Stimulated activated CD4-positive, alpha-beta T cell treated with anti-CD3 and anti-CD28 coated beads, Interleukin-1b, Interleukin-23, amount 100 ng/mL, for 1 hour (primary cell): ENCODE measurements at regions not wholly inside any gene's neighbourhood (a gene's known extent, or its start where the extent isn't known, plus 50 kb on each side); places are given as distances from the start of the nearest gene placed in this dataset.
"Not testable (repeated sequence)": the region's sequence is repeated elsewhere in the genome, so short reads cannot be mapped to it uniquely, and the experiment has no call there.

Experiments used
- DNase-seq, 2 donors: peaks; one replicate each; pipeline ENCODE4 v3.0.0-alpha.2; 2020; ENCODE audit warnings: low read depth in 2 of 2

DNA sequence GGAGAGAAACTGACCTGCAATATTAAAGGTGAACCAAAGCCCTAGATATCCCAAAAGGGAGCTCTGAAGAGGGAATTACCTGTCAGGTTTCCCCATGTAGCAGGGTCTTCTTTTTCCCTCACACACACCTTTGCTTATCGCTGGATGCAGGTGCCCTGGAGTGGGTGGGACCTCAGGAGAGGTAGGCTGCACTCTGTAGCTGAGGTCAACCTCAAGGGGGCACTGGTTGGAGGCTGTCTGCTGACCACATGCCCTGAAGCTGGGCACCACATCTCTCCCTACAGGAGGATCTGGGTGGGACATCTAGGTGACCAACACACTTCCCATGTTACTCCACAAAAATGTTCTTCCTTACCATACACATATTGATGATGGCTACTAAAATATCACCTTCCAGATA is 298.7 kb upstream of the USP25 start:
- no peak for DNase-seq

DNA sequence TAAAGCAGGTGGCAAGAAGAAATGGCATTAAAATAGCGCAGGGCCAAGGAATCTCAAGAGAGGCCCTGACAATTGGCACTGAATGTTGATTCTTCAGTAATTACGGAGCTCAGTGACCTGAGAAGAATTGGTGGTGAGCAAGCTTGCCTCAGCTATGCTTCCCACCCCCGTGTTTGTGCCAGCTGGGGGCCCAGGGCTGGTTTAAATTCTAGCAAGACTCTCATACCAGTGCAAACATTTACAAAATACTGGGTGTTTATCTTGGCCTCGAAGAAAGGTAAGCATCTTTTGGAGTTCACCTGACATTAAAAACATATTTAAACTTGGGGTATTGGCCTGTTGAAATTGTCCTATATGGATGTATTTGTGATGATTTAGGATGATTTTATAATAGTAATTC is 296.7 kb upstream of the USP25 start:
- DNase-seq = no peak

DNA sequence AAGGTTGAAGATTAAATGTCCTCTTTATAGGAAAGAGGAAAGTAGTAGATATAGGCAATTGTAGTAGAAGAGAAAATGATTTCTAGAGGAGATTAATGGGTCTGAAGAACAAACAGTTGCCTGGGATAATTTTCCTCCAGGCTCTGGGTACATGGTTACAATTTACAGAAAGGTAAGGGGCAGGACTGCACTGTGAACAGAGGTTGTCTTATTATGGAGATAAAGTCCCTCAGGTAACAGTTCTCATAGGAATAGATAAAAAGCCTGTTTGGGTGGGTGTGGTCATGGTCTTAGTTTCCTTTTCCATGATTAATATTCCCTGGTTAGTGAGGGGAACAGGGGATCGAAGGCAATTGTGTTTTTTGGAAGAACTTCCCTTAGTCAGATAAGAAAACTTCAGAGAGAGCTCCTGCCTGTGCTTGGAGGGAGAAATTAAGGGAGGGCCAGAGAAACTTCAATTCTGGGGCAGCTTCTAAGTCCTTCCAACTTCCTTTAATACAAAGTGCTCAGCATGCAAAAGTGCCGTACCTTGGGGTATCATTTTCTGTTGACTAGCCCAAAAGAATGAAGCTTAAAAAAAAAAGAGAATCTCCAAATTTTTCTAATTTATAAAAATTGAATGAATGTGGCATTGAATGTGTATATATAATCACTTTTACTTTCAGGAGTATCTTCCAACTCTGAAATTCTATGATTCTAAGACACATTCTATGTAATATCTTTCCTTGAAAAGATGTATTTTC is 295.4 kb upstream of the USP25 start:
- no peak for DNase-seq

DNA sequence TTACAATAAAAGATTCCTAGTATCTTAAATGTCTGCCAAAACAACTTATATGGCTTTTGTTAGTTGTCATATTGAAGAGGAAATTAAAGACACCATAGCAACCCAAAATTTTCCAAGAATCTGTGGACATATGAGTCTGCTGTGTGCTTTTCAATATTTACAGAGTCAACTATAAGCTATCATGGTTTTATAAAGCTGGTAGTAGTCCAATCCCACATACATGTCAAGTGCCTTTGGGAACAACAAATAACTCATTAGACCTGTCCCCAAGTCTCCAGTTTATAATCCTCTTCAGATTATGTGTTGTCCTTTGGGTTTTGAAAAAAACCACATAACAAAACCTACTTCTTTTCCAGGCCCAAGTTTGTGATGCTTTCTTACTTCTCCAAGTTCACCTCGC is 293.8 kb upstream of the USP25 start:
- no peak for DNase-seq

DNA sequence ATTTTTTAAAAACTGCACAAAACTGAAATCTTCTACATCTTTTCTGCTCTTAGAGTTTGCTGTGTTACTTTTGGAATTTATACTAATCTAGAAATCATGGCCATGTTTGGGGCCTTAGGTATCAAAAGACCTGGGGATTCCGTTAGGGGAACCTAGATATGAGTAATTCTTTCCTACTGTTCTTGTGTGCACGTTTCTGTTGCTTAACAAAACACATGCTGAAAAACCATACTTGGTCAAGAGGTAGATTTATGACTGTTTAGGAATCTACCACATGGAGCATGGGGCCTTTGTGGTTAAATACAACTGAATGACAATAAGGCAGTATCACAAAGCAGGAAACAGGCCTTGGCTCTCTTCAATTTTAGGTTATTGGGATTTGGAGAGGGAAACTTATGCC is 291.9 kb upstream of the USP25 start:
- DNase-seq = no peak

DNA sequence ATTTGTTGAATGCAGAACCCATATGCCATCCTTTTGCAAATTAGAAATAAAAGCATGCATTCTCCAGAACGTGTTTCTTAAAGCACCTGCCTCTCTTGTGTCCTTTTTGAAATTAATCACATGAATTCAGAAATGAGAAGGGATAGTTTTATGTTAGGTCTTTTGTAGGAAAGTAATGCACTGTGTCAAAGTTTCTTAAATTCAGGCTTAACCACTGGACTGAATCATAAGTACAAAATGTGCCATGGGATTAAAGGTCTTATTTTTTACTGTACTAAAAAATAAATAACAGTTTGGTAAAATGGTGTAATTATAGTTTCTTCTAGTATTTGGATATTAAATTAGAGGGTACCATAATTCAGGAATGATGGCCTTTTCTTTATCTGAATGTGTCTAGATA is 290.1 kb upstream of the USP25 start:
- DNase-seq = no peak

DNA sequence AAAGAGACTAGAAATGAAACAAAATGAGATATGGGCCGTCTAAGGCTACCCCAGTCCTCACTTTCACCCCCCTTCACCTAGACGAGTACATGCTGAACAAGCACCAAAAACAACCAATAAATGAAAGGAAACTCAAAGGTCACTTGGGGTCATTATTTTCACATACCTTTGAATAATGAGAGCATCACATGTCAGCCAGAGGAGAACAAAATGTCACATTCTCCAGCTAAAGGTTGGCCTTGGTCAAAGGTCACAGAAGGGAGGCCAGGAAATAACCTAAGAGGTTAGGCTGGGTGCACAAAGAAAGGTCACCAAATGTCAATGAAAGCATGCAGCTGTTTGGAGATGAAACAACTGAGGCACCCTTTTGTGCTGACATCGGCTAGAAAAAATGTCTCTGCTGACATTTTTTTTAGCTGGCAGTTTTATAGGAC is 288.7 kb upstream of the USP25 start:
- DNase-seq = no peak

DNA sequence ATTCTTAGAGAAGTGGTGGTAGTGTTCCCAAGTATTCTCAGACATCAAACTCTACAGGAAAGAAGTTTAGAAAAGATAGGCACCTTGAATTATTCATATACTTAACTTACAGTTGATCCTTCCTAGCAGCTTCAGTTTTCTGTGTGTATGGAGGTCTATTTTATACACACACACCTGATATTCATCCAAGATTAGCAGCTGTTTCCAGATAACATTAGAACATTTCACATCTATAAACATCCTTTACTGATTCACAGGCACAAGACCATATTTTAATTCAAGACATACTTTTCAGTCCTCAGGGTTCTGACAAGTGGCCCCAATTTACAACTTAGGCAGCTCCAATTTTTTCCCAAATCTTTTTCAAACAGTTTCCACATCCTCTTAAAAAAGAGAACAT is 287.8 kb upstream of the USP25 start:
- no peak for DNase-seq

DNA sequence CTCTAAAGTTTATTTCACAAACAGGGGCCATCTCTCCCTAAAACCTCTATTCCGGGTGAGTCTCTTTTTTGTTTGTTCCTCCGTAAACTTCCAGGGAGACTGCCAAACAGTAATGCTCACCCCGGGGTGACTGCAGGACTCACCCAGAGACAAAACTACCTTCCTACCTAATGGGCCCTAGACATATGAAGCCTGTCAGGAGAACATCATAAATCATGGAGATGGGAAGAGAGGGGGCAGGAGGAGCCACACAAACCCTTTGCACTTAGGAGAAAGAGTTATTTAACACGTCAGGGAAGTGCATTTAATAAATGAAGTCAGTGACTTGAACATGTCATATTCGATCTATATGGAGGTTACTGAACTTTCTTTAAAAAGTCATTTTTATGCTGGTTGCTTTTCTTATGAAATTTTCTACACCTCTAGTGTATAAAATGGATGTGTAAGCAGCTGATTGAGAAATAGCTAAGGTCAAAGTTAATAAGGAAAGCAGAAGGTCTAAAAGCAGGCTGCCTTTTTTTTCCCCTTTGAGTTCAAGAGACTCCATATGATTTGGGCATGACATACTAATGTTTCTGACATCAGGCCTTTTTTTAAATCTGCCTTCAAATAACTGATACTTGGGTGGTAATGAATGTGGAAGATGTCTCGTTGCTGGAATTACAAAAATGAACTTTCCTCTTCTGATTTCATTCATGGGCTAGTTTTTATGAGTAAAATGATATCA is 286.9 kb upstream of the USP25 start:
- DNase-seq = no peak

DNA sequence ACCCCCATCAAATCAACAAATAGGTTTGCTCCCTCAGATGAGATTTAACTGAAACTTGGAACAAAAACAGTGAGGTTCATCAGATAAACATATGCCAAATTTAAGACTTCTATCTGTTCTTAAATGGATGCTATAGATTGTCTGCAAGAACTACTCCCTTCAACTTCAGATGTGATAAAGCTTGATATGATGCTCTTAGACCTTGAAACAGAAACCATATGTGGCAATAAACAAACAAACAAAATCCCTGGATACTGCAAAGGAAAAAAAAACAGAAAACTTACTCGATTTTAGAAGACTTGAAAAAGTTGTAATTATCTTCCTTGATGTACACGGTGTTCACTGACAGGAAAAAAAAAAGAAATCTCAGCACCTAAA is 286.1 kb upstream of the USP25 start:
- no peak for DNase-seq

DNA sequence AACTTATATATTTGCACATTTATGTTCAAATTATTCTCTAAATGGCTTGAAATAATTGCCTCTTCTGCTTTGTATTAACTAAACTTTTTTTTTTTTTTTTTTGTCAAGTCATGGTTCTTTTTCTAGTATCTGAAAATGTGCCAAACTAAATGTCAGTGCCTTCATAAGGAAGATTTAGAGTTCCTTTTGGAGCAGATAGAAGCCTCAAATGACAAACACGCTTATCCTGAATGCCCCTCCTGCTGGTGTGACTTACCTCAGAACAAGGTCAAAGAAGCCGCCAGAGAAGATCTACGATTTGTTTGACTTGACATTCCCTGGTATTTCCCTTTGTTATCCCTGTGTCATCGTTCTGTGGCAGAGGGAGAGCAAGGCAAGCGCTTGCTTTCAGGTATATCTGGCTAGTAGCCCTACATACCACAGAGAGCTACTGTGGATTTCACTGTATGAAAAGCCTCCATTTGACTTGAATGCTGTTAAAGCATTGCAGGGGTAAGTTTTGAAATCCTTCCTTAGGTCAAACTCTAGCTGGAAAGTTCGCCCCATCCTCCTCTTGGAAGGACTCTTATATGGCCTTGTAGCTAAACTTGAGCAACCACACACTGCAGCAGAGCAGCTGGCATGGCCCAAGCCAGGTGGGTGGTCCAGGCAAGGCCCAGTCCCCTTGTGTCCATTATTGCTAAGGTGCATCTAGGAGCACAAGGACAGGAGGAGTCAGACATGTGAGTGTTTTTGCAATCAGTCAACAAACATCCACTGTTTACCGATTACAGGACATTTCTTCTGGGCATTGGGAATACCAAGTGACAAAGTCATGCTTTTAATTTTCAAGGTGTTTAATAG is 285.4 kb upstream of the USP25 start:
- DNase-seq = no peak

DNA sequence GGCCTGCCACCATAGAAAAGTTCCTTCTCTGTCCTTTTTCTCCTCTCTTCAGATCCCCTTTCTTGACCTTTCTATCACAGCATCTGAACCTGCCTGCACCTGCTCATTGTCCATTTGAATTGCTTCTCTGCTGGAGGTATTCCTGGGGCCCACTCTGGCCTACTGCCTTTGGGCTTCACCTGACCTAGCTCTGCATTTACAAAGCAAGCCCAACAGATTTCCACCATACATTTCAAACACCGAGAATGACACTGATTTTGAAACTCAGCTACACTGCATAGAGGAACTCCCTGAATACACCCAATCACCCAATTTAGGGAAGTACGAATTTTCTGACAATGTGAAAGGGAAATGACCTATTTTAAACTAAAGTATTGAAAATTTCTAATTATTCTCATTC is 284.5 kb upstream of the USP25 start:
- DNase-seq = no peak

DNA sequence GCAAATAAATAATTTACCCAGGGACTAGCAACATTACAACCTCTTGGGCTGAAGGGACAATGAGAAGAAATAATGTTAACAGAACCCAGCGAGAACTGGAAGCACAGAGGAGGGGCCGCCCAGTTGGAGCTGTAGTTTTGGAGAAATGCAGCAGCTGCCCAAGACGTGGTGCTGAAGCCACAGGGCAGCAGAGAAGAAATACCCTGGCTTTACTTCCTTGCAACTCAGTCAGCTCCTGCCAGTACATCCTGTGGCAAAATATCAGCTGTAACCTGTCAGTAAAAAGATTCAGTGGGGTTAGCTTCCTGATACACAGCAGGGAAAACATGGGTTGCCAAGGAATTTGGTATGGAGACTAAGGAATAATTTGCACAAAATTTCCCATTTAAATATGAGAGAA is 283.6 kb upstream of the USP25 start:
- no peak for DNase-seq

DNA sequence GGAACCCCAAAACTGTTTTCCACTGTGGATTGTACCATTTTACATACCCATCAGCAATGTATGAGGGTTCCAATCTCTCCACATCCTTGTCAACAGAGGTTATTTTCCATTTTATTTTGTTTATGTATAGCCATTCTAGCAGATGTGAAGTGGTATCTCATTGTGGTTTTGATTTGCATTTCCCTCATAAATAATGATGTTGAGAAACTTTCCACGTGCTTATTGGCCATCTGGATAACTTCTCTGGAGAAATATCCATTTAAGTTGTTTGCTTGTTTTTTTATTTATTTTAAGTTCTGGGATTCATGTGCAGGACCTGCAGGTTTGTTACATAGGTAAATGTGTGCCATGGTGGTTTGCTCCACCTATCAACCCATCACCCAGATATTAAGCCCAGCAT is 280.2 kb upstream of the USP25 start:
- DNase-seq = no peak

DNA sequence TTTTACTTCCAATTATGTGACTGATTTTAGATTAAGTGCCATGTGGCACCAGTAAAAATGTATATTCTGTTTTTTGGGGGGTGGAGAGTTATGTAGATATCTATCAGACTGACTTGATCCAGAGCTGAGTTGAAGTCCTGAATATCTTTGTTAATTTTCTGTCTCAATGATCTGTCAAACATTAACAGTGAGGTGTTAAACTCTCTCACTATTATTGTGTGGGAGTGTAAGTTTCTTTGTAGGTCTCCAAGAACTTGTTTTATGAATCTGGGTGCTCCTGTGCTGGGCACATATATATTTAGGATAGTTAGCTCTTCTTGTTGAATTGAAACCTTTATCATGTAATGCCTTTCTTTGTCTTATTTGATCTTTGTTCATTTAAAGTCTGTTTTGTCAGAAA is 276.5 kb upstream of the USP25 start:
- no peak for DNase-seq

DNA sequence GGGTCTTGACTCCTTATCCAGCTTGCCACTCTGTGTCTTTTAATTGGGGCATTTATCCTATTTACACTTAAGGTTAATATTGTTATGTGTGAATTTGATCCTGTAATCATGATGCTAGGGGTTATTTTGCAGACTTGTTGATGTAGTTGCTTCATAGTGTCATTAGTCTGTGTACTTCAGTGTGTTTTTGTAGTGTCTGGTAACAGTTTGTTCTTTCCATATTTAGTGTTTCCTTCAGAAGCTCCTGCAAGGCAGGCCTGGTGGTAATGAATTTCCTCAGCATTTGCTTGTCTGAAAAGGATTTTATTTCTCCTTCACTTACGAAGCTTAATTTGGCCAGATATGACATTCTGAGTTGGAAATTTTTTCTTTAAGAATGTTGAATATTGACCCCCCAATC is 276.0 kb upstream of the USP25 start:
- DNase-seq = not testable (repeated sequence)

DNA sequence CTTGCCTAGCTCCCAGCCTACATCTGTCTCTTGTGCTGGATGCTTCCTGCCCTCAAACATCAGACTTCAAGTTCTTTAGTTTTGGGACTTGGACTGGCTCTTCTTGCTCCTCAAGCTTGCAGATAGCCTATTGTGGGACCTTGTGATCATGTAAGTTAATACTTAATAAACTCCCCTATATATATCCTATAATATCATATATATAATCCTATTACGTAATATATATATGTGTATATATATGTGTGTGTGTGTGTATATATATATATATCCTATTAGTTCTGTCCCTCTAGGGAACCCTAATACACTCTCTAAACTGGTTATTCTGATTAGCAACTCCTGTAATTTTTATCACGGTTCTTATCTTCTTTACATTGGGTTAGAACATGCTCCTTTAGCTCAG is 274.9 kb upstream of the USP25 start:
- not testable (repeated sequence) for DNase-seq

DNA sequence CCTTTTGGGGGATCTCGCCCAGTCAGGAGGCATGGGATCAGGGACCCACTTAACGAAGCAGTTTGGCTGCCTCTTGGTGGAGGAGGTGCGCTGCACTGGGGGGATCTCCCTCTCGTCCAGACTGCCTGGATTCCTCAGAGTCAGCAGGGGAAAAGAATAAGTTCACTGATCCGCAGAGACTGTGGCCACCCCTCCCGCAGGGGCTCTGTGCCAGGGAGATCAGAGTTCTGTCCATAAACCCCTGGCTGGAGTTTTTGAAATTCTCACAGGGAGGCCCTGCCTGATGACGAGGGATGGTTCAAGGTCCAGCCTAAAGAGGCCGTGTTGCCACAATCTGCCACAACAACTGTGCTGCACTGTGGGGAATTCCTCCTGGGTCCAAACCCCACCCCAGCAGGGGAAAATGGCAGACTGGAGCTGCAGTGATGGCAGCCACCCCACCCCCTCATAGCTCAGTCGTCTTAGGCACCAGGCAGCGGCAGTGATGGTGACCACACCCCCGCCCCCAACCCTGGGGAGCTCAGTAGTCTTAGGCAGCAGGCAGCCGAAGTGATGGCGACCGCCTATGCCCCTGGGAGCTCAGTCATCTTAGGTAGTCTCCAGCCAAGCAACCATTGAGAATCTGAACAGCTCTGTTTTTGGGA is 273.8 kb upstream of the USP25 start:
- DNase-seq = no peak

DNA sequence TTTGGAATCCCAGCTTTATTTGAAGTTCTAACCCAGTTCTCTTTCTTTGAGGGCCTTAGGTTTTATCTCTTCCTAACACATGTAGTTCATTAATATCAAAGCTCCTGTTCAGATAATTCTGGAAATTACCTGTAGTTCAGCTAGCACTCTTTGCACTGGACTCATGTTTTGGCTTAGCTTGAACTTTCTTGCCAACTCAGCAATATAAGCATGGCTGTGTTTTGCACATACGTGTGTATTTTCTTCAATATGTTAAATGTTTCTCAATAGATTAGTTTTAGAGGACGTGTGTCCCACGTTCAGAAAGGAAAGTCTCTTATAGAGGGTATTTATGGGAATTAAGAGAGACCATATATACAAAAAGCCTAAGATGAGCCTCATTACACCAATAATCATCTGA is 271.8 kb upstream of the USP25 start:
- no peak for DNase-seq

DNA sequence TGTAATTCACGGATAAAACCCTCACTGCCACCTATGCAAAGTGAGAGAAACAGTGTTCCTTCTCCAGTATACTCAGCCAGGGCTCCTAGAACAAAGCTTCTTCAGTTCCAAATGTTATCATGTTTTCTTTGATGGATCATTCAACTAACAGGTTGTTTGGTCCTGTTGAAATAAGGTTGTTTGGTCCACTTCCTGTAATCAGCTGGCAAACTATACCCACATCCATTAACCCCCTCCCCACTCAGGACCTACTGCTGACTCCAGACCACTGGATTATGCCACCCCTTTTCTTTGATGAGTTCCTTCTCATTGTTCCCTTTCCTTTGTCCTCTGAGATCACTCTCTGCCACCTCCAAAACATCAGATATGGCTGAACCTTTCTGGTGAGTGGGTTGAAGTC is 267.7 kb upstream of the USP25 start:
- DNase-seq = no peak

DNA sequence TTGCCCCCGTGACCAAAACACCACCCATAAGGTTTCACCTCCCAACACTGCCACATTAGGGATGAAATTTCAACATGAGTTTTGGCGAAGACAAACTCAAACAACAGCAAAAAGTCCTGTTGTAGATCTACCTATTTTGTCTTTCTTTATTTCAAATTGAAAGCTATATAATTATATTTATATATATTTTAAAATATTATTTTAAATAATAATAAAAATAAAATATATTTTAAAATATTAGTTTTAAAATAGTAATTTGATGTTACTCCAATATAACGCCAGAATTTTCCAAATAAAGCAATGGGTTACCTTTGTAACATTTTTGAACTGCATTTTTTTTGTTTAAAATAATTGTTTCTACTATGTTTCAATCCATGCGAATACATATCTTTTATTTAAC is 263.5 kb upstream of the USP25 start:
- no peak for DNase-seq

DNA sequence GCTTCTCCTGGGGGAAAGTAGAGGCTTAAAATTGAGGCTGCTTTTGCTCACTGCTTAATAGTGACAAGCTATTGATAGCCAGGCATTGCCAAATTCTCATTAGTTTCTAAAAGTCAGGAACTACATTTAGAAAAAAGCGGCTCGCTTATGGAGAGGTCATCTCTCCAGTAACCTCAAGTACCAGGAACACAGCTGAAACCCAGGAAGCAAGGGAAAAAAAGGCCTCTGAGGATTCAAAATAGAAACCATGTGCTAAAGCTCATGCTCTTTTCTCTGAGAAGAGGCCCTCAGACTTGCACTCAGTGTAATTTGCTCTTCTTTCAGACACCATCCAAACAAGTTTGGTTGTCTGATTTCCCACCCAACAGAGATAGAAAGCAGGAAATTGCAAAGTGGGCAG is 261.4 kb upstream of the USP25 start:
- no peak for DNase-seq
